GM21723 (cell line): ENCODE measurements at regions not wholly inside any gene's neighbourhood (a gene's known extent, or its start where the extent isn't known, plus 50 kb on each side); places are given as distances from the start of the nearest gene placed in this dataset.

Experiments used
- ATAC-seq: cut with Tn5 transposase; IDR thresholded peaks from one replicate; pipeline ENCODE4 v1.9.1; 2021; ENCODE audit warnings: mild to moderate bottlenecking, moderate library complexity; ENCODE audit not compliant: unreplicated experiment

DNA sequence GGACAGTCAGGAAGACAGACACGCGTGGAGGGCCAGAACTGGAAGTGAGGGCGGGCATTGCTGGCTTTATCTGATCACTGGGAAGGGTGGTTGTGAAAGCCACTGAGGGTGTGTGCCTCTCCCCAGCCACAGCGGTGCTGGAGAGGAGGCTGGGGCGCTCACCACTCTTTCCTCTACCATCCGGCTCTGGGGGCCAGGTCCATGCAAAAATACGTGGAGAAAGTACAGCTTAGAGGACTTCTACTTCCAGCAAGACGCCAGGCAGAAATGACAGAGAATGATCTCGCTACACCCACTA lies 148.8 kb upstream of the RPS6KA2 start:
- no peak for ATAC-seq

DNA sequence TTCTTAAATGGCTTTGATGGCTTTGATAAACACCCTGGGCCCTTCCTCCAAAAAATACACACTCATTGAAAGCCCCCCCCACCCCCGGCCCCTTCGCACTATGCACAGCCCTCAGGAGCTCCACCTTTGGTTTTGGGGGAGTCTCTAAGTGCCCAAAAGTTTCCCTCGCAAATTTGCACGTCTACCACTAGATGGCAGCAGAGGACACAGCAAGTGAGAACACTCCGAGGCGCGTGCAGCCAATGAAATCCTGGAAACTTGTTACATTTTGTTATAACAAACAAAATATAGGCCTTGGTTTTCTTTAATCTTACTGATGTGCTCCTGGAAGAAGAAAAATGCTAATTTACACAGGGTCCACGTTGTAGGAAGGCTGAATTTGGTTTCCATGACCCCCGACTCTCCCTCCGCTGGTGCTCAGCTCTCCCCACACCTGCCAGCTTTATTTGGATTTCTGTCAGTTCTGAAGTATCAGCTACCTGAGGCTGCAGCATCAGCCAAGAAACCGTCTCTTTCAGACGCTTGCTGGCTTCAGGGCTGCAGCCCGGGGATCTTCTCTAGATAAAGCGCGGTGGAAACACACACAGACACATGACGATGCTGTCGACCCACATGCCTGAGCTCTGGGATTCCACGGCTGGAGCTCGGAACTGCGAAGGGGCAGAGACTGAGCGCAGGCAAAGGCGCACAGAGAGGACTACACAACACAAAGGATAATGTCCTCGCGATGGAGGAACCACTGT lies 148.3 kb upstream of the RPS6KA2 start:
- ATAC-seq: peak; percentile 67

DNA sequence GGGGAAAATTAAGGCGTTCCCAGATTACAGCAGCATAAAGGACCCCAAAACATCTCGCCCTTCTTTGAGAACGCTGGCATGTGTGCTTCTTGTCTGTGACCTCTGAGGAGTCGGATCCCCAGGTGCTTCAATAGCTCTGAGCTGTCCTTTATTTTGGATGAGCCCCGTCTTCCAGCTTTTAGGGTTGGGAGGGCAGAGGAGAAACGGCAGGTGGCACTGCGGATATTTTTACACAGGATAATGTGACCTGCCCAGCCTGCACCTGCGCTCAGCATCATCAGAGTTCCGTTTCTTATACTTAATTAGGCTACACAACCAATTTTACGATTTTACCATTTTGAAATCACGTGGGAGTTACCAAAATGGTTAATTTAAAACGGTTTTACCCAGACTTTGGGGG lies 147.7 kb upstream of the RPS6KA2 start:
- no peak for ATAC-seq

DNA sequence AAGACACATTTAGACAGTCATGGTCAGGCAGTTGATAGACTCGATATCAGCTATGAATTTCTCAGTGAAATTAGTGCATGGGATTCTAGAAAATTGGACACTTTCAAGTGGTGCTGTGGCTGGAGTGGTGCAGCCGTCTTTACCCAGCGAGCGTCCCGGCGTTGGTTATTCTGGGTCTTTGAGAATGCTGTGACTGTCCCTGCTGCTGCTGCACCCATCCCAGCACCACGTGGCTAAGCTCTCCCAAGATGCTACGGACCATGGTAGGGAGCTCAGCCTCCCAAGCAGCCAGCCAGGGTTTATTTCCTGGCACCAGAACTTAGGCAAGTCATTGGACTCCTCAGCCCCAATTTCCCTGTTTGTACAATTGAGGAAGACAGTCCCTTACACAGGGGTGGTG lies 147.2 kb upstream of the RPS6KA2 start:
- ATAC-seq: no peak

DNA sequence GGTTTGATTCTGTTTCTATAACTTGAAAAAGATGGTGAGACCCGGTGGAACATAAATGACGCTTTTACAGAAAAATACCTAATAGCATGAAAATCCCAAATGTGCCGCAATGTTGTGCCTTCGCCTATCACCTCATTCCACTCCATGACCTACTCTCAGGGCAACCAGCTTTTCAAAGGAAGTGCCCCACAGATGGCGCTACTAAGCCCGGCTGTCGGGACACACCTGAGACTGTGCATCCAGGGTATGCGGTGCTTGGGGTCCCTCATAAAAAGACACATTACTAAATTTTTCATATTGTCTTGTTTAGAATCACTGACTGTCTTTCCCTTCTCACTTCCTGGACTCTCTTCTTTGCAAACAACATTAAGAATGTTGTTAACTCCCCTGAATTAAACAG lies 145.5 kb upstream of the RPS6KA2 start:
- ATAC-seq: no peak

DNA sequence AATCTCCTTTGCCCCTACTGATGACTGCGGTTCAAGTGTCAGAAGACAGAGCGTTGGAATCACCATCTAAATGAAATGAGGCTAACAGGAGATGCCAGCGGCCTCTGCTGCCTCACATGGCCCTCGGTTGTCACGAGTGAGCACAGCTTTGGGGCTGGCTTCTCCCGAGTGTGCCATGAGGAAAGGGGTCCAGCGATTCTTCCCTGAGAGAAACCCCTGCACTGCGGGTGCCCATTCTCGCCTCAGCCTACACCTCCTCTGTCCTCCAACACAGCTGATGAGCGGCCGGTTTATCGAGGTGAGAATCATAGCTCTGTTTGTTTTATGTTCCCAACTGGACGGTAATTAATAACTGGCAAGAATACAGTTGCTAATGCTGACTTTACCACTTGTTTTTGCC lies 144.7 kb upstream of the RPS6KA2 start:
- no peak for ATAC-seq

DNA sequence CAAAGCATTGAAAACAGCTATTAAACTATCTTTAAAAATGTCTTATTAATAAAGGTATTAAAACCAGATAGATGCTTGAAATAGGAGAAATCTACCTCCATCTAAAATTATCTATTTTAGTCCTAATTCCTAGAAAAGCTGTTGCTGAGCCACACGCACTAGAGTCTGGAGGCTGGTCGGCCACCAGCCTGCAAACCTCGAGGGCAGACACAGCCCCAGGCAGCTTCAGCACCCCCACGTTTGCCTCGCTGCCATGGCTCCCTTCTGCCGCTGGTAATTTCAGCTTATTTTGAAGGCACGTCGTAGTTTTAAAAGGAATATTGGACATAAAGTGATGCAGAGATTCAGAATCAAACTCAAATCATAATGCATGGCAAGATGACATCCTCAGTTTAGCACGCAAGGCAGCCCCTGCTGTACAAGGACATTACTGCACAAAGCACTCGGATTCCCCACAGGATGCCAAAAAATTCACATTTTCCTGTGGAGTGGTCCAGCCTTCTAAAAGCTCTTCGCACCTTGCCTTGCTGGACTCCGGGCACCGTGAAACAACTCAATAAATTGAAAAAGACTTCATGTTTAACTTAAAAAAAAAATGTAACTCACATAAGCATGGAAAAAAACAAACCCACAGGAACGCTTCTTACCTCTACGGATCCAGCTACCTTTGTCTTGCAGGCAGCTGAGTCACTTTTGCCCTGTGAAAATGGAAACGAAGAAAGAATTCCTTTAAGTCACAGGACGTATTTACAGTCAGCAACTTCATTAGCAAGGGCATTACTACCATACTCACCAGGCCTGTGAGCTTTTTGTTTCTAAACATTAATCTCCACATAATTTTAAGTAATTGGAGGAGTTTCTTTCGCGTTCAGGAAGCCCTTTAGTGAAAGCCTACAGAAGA lies 143.4 kb upstream of the RPS6KA2 start:
- no peak for ATAC-seq

DNA sequence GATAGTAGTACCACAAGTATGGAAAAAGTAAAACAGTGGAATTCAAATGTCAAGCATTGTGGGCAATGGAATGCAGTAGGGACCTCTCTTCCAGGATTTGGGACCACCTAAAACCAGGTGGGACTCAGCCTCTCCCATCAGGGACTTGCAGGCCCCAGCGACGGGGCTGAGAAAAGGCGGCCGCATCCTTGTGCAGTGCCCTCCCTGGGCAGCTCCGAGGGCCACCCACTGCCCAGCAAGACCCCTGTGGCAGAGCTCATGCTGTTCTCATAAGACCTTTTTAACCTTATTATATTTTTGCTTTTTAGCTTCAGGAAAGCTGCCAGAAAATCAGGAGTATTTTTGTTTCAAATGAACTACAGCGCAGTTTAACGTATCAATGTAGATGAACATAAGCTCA lies 142.6 kb upstream of the RPS6KA2 start:
- ATAC-seq: no peak

DNA sequence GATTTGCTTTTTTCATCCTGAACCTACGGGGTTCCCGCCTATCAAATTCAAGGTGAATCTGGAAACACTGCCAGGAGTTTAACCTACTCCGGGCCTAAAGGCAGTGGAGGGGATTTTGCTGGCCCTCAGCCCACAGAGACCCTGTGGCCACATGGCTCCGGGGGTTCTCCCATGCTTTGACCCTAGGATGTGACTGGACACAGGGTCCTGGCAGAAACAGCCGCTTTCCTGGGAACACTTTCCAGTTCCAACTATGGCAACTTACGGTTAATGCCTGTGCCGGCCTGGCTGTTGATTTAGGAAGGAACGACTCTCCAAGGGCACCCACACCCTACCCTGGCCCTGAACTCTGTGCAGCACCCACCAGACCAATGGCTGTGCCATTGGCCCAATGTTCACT lies 141.7 kb upstream of the RPS6KA2 start:
- no peak for ATAC-seq

DNA sequence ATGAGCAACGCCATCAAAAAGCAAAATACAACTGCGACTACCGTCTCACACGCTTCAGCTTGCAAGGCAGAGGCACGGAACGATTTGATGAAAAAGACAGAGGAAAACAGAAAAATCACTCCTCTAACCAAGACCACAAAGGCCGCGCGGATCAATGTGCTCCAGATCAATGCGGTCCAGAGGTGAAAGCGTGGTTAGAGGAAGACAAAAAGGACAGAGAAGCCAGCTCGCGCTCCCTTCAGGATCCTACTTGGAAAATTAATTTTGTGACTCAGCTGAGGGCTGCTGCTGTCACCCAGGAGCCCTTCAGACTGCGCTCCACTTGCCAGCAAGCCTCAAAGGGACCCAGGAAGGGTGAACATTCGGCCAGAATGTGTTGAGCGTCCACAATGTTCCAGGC lies 140.2 kb upstream of the RPS6KA2 start:
- ATAC-seq: no peak

DNA sequence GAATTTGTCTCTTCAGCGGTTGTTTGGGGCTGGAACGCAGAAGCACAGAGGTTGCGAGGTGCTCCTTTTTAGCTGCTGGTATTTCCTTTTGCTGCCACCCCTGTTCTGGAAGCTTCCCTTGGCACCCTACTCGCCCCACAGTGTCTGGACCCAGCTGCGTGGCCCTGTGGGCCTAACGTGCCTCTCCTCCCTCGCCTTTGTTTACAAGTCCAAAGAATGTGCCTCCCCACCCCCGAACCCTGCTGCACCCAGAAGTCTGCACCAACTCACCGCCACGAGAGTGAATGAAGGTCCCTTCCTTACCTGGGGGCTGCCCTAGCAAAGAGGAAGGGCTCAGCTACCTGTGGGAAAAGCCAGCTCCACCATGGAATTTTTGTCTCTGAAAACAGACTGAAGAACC lies 139.7 kb upstream of the RPS6KA2 start:
- no peak for ATAC-seq

DNA sequence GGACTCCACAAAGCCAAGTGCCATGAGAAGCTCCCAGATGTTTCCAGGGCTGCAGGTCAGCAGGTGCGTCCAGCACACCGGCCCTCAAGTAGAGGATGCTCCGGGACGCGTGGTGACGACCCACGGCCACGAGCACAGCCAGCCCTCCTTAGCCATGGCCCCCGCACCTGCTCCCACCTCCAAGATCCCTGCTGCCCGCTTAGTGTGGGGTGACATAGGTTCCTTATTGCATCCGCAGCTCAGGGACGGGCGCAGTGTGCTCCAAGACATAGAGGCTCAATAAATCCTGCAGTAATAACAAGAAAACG lies 138.1 kb upstream of the RPS6KA2 start:
- no peak for ATAC-seq

DNA sequence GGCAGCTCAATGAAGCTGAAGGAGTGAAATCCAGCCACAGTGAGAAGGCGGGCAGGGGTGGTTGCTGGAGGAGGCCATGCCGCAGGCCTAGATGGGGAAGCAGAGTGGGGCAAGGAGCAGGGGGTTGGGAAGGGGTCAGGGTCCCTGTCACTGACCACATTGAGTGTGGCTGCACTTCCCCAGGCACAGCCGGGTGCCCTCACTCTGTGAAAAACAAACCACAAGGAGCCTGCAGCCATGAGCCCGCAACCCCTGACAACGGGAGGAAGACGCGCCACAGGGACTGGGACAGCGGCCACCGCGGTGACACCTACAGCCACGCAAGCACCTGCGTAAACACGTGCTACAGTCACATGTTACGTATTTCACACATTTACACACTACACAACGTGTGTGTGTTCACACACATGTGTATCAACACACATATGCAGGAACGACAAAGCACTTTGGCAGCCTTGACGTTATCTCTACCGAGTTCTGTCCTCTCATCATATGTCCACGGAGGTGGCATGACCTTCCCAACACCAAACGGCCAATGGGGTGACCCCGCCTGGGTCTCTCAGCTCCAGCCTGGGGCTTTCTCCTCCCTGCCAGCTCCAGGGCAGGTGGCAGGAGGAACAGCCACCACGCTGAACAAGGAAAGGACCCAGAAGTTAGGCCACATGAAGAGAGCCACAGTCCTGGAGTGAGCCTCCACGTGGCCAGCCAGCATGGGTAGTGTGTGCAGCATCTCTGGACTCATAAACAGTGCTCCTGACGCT lies 137.6 kb upstream of the RPS6KA2 start:
- ATAC-seq: no peak

DNA sequence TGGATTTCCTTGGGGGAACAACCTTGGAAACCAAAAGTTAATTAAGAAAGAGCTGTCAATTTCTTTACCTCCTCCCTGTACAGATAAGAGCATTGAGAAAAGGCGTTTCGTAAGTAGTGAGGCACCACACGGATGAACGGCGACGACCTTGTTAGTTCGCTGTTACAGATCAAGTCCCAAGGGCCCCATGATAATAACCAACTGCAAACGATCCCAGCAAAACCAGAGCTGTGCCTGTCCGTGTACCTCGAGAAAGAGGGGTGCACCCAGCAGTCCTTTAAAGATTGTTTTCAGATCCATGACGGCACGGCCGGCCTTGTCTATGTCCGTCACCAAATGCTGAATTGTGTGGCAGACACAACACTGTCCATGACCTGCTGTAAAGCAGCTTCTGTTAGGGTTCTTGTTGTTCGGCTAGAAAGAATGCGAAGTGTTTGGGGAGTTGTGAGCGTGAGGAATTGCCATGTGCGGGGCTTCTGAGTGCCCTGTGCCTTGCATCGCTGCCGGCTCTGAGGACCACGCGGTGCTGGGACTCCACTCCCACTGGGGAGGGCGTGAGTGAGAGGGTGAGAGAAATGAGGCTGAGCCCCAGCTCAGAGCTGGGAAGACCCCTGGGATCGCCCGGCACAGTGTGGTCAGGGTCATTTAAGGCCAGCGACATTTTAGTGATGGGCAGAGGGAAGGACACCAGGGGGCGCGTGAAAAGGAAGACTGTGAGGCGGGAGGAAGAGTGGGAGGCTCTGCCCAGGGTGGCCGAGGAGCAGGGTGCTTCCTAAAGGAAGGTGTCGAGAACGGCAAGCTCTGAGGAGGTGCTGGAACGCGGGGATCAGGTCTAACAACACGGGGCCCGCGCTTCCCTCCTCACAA lies 136.8 kb upstream of the RPS6KA2 start:
- no peak for ATAC-seq

DNA sequence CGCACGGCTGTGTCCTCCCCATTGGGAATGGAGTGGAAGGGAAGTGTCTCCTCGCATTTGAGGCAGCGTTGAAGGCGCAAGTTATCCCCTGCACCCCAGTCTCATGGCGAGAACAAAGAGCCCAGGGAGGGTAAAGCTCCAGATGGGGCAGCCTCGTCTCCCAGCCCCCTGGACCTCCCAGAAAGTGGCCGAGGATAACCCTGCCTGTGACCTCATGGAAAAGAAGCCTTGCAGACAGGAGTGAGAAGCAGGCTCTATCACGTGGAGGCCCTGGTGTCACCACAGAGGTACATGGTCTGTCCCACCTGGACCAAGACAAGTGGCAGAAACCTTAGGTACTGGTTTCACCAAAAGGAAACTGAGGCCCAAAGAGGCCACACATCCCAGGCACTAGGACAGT lies 134.8 kb upstream of the RPS6KA2 start:
- no peak for ATAC-seq

DNA sequence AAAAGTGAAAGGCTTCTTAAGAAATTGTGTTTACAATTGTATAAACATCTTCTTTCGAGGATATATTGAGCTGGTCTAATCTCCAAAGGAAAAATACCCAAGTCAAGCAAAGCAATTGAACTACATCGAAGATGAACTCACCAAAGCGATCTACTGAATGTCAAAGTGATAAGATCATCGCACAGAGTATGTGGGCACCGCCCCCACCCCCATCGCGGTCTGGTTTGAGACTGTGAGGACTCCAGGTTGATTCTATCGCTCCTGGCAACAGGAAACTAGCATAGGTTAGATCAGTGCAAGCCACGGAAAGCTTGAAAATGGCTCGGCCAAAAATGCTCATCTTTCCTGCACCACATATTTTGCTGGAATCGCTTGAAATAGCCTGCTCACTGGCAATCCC lies 133.2 kb upstream of the RPS6KA2 start:
- ATAC-seq: no peak

DNA sequence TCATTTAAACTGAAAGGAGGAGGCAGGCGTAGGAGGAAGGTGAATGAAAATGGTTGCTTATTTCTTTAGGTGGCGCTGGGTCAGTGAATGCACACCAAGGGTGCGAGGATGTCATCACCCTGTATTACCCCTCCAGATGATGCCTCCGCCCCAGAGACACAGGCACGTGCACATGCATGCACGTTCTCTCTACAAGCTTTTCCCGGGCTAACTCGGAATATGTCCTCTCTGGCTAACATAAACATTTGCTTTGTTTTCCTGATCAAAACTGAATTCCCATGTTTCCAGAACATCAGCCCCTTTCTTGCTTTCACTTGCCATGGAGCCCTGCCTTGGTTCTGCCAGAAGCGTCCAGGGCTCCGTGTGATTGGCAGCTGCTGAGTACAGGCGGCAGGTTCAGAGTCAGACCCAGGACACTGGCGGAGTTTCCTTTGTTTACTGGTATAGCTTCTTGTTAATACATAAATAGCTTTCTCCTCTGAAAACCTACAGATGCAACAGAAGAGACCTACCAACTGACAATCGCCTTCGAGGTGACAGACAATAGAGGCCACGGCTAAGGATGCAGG lies 131.2 kb upstream of the RPS6KA2 start:
- no peak for ATAC-seq

DNA sequence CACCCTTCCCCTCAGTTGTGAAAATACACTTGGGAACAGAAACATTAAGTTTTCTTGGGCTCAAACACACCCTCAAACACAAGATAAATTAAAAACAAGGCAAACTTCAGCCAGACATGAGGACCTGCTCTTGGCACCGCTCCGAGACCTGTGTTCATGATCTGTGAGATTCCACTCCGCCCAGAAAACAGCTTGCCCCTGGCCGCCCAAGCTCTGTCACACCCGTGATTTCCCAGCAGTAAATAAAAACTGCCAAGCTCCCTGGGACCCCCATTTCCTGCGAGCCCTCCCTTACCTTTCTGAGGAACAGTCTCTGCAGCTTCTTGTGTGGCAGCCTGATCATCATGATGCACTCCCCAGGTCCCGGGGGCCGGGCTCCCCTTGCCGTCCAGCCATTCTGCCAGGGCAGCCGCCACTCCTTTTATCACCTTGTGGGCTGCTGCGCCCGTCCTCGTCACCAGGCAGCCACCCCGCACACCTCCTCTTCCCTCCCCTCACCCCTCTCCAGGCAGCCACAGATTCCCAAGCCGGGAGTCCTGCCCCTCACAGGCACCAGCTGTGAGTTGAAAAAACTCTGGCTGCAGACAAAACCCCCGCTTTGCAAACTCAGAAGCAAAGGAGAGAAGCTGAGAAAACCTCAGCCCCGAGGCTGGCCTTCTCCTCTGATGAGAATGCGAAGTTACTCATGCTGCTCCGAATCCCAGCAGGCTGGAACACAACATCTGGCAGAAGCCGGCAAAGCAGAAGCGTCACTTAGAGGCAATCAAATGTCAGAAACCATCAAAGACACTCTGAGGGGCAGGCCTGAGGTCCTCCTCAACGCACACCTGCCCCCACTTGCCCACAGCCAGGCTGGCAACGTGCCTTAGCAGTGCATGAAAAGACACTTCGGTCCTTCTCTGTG lies 130.4 kb upstream of the RPS6KA2 start:
- ATAC-seq: no peak

DNA sequence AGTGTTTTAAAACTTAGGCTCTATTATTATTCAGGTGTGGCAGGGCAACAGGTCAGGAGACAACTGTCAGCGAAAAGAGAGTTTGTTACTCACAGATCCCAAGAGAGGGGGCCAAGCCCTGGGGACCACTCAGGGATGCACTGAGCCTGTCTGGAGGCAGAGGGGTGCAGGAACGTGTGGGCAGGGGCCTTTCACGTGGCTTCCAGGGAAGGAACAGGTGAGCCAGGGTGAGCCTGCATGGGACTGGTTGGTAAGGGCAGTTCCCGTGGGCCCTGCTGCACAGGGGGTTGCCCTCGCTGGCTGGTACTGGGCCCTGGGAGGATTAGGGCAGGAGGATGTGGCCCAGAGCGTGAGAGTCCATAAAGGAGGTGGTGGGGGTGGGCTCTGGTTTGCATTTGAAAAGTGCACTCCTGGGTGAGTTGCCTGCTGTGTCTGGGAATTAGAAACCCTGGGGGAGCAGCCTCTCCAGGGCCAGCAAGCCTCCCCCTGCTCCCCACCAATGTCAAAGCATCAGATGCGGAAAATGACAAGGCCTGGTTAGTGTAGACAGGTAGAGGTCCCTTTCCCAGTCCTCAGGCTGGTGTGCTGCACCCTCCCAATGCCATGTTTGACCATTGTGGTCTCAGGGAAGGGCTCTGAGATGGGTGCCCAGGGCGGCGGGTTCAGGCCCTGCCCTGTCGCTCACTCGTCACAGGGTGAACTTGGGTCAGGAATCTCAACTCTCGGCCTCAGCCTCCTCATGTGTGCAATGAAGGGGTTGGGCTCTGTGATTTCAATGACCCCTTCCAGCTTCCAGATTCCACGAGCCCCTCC lies 127.4 kb upstream of the RPS6KA2 start:
- no peak for ATAC-seq
